ENCODE measurements at regions not wholly inside any gene's neighbourhood (a gene's known extent, or its start where the extent isn't known, plus 50 kb on each side); places are given as distances from the start of the nearest gene placed in this dataset.

DNA sequence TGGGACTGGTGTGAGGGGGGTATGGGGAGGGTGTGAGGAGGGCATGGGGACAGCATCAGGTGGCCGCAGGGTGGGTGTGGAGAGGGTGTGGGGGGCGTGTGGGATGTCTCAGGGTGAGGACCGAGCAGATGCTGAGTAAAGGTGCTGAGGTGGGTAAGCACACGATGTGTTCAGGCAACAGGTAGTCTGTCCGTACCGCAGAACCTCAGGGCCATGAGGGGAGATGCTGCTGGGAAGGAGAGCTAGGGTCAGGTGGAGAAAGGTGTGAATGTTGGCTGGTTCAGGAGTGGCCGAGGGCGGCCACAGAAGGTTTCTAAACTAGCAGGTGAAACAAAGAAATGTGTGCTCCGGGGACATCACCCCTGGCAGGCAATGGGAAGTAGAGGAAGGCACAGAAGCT lies 80.0 kb upstream of the CDH5 start:
- TF ChIP-seq, protein P1, sequence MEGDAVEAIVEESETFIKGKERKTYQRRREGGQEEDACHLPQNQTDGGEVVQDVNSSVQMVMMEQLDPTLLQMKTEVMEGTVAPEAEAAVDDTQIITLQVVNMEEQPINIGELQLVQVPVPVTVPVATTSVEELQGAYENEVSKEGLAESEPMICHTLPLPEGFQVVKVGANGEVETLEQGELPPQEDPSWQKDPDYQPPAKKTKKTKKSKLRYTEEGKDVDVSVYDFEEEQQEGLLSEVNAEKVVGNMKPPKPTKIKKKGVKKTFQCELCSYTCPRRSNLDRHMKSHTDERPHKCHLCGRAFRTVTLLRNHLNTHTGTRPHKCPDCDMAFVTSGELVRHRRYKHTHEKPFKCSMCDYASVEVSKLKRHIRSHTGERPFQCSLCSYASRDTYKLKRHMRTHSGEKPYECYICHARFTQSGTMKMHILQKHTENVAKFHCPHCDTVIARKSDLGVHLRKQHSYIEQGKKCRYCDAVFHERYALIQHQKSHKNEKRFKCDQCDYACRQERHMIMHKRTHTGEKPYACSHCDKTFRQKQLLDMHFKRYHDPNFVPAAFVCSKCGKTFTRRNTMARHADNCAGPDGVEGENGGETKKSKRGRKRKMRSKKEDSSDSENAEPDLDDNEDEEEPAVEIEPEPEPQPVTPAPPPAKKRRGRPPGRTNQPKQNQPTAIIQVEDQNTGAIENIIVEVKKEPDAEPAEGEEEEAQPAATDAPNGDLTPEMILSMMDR (IDR thresholded peaks at IDR 0.05; ENCODE audit: insufficient read depth, low read depth, low read length) = no peak
- TF ChIP-seq EZH2 (IDR thresholded peaks at IDR 0.05; ENCODE audit: insufficient read depth, low read length) = no peak
